Kidney capillary endothelial cell (primary cell): ENCODE measurements at regions not wholly inside any gene's neighbourhood (a gene's known extent, or its start where the extent isn't known, plus 50 kb on each side); places are given as distances from the start of the nearest gene placed in this dataset.

Experiments used
- DNase-seq: peaks from one replicate; pipeline ENCODE4 v3.0.0-alpha.2; 2018; ENCODE audit warnings: low spot score

- no peak for DNase-seq
These were observed 716.8 kb downstream of the EPHA4 start for GRCh38 chr2:220855296-220855695.

- DNase-seq, result no peak
These were observed 715.6 kb downstream of the EPHA4 start for GRCh38 chr2:220856486-220856885.

- no peak for DNase-seq
These were observed 714.7 kb downstream of the EPHA4 start for GRCh38 chr2:220857368-220857767.

GRCh38 chr2:220858101-220858500 lies 714.0 kb downstream of the EPHA4 start:
- no peak for DNase-seq

- no peak for DNase-seq
These were observed 700.2 kb downstream of the EPHA4 start for GRCh38 chr2:220871909-220872308.

- no peak for DNase-seq
These were observed 695.9 kb downstream of the EPHA4 start for GRCh38 chr2:220876080-220876824.

- no peak for DNase-seq
These were observed 694.6 kb downstream of the EPHA4 start for GRCh38 chr2:220877491-220877890.

- no peak for DNase-seq
These were observed 694.2 kb downstream of the EPHA4 start for GRCh38 chr2:220877897-220878296.

GRCh38 chr2:220880623-220881596 lies 691.2 kb downstream of the EPHA4 start:
- DNase-seq, result no peak

GRCh38 chr2:220882507-220882906 lies 689.6 kb downstream of the EPHA4 start:
- DNase-seq, result no peak

- DNase-seq, result no peak
These were observed 686.5 kb downstream of the EPHA4 start for GRCh38 chr2:220885593-220885992.

GRCh38 chr2:220887271-220887870 lies 684.7 kb downstream of the EPHA4 start:
- no peak for DNase-seq

- DNase-seq, result no peak
These were observed 684.2 kb downstream of the EPHA4 start for GRCh38 chr2:220887876-220888275.

- no peak for DNase-seq
These were observed 681.2 kb downstream of the EPHA4 start for GRCh38 chr2:220890931-220891330.

GRCh38 chr2:220891405-220891804 lies 680.7 kb downstream of the EPHA4 start:
- DNase-seq, result peak; percentile 74

- no peak for DNase-seq
These were observed 680.0 kb downstream of the EPHA4 start for GRCh38 chr2:220892018-220892634.

GRCh38 chr2:220893411-220893810 lies 678.7 kb downstream of the EPHA4 start:
- no peak for DNase-seq

- DNase-seq, result no peak
These were observed 678.0 kb downstream of the EPHA4 start for GRCh38 chr2:220894069-220894468.

- DNase-seq, result no peak
These were observed 672.6 kb downstream of the EPHA4 start for GRCh38 chr2:220899492-220899891.

GRCh38 chr2:220904015-220904414 lies 668.1 kb downstream of the EPHA4 start:
- DNase-seq, result no peak

- DNase-seq, result no peak
These were observed 658.7 kb downstream of the EPHA4 start for GRCh38 chr2:220913384-220913783.

GRCh38 chr2:220915092-220915623 lies 656.9 kb downstream of the EPHA4 start:
- DNase-seq, result no peak
